ENCODE measurements at regions not wholly inside any gene's neighbourhood (a gene's known extent, or its start where the extent isn't known, plus 50 kb on each side); places are given as distances from the start of the nearest gene placed in this dataset.

DNA sequence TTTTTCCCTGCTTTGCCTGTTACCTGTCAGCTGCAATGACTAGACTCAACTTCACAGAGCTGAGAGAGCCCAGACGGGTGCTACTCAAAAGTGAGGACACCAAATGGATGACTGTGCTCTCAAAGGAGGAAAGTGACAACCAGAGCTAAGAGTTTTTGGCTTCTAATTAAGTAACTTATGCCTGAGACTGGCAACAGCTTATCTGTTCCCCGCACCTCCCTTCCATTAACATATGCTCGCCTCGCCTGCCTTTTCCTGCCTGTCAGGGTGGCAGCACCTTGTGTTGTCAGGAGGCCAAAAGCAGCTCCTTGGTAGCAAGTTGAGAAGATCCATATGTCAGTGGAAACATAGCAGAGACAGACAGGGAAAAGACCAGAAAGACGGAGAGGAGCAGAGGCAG, 573.9 kb upstream of the KIRREL3 start:
- Histone ChIP-seq H3K36me3 (no peaks in the 10 kb centered on the region), H3K27ac (no peak overlapping the region), H3K4me1 (no peaks in the 10 kb centered on the region), H3K27me3 (no peaks in the 10 kb centered on the region), H4K20me1 (no peaks in the 10 kb centered on the region), H3K9me3 (replicated peaks in 1 of 11) (no peaks in the 10 kb centered on the region), H3K9ac (no peak overlapping the region), H3K4me2 (no peak overlapping the region), H3K4me3 (no peak overlapping the region)
- TF ChIP-seq Cebpa-rat (IDR thresholded peaks at IDR 0.05) = no peak

DNA sequence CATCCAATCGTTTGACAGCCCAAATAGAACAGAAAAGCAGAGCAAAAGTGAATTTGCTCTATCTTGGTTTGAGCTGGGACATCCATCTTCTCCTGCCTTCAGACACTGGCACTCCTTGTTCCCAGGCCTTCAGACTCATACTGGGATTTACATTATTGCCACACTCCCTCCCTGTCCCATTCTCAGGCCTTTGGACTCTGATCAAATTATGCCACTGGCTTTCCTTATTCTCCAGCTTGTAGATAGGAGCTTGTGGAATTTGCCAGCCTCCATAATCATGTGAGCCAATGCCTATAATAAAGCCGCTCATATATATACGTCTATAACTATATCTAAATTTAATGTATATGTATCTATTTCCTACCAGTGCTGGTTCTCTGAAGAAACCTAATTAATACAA, 568.3 kb upstream of the KIRREL3 start:
- no peaks in the 10 kb centered on the region for H3K4me1 ChIP-seq
- no peaks in the 10 kb centered on the region for H3K9me3 ChIP-seq (replicated peaks in 1 of 11)
- H3K9ac ChIP-seq = no peak overlapping the region
- TF ChIP-seq Cebpa-rat (IDR thresholded peaks at IDR 0.05) = no peak
- H4K20me1 ChIP-seq = no peaks in the 10 kb centered on the region
- no peak overlapping the region for H3K4me2 ChIP-seq
- no peaks in the 10 kb centered on the region for H3K36me3 ChIP-seq
- H3K4me3 ChIP-seq = no peak overlapping the region
- H3K27me3 ChIP-seq = no peaks in the 10 kb centered on the region
- no peak overlapping the region for H3K27ac ChIP-seq

DNA sequence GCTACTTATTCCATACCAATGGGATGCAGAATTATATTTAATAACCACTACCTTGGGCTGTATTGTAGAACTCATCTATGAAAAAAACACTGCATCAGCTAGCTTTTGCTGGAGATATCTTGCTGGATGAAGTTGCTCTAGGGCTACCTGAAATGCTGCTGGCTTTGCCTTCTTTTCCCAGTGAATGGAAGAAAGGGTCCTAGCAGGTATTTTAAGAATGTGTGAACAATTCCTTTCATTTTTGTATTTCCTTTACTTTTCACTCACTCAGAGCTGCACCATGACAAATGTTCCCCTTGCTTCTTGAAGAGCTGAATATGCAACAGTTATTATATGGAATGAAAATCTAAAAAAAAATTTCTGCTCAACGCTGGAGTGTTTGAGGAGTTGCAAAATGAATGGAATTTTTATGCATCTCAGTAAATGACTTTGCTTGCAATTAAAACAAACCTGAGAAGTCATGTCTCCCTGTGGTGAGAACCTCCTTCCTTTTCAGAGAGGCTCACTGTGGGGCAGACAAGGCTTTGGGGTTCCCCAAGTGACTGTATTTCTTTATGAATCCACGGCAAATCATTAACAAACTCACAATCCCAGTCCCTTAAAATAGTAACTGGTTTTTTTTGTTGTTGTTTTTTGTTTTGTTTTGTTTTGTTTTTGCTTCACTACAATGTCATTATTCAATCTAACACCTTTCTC, 566.8 kb upstream of the KIRREL3 start:
- Histone ChIP-seq H3K9ac (no peak overlapping the region), H4K20me1 (no peaks in the 10 kb centered on the region), H3K27me3 (no peaks in the 10 kb centered on the region), H3K4me3 (no peak overlapping the region), H3K9me3 (replicated peaks in 1 of 11) (no peaks in the 10 kb centered on the region), H3K27ac (no peak overlapping the region), H3K36me3 (no peaks in the 10 kb centered on the region), H3K4me1 (no peaks in the 10 kb centered on the region), H3K4me2 (no peak overlapping the region)
- TF ChIP-seq Cebpa-rat (IDR thresholded peaks at IDR 0.05) = no peak

DNA sequence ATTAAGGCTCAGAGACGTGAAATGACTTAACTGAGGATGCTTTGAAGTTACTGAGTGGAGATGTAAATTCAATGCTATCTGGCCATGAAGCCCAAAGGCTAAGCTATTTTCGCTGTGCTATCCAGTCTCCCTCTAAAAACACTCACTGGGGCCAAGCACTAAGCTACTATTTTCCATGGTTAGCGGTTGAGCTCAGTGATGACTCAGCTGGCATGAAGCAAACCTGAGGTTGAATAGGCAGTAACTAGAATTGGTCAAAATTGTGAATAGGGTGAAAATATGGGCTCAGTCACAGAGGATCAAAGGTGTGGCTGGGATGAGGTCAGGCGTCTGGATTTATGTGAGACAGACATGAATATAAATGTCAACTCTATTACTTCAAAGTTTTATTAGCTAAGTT, 564.2 kb upstream of the KIRREL3 start:
- Histone ChIP-seq H3K27ac (no peak overlapping the region), H3K4me3 (no peak overlapping the region), H3K4me2 (no peak overlapping the region), H3K9ac (no peak overlapping the region), H3K4me1 (peaks cover 0 to 11% (median 8%) of the 10 kb centered on the region in 10 experiments; a peak in 10 of 20 replicates), H4K20me1 (no peaks in the 10 kb centered on the region), H3K36me3 (no peaks in the 10 kb centered on the region), H3K9me3 (replicated peaks in 1 of 11) (no peaks in the 10 kb centered on the region), H3K27me3 (no peaks in the 10 kb centered on the region)
- TF ChIP-seq Cebpa-rat (IDR thresholded peaks at IDR 0.05) = no peak

DNA sequence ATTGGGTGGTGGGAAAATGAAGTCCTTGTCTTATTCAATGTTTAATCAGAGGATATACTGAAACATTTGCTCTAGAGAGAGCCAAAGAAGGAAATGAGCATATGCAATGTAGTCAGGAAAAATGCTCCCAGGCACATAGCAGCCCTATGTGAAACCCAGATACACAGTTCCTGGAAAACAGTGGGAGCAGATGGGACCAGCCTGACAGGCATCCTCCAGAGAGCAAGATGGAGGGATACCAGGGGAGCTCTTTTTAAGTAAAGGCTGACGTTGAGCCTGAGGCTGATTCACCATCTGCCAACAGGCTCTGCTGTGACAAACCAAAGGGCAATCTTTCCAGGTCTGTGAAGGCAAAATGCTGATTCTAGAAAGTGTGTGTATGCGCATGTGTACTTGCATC, 559.4 kb upstream of the KIRREL3 start:
- no peaks in the 10 kb centered on the region for H3K27me3 ChIP-seq
- H3K9me3 ChIP-seq (replicated peaks in 1 of 11) = no peaks in the 10 kb centered on the region
- H3K4me1 ChIP-seq = peaks cover 0 to 11% (median 8%) of the 10 kb centered on the region in 10 experiments; a peak in 10 of 20 replicates
- no peaks in the 10 kb centered on the region for H4K20me1 ChIP-seq
- H3K4me2 ChIP-seq = peak overlapping the region in 5 of 11 experiments; percentile 39 to 61 (median 42); a peak in 7 of 22 replicates
- no peak overlapping the region for H3K27ac ChIP-seq
- no peak overlapping the region for H3K9ac ChIP-seq
- TF ChIP-seq Cebpa-rat (IDR thresholded peaks at IDR 0.05) = no peak
- H3K36me3 ChIP-seq = no peaks in the 10 kb centered on the region
- H3K4me3 ChIP-seq = no peak overlapping the region

DNA sequence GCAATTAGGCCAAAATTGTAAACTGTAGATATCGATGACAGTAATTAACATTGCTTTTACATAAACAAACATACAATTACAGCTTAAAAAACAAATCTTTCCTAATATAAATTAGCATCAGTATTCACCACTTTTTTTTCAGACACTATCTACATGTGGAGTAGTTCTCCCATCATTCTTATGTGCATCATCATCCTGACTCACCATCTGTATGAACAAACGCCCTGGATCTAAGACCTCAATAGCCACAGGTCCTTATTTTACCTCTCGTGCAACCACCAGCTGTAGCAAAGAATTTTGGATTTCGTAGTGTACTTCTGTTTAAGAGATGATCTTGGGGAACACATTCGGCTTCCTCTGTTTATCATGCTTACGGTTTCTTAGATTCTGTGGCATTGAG, 551.9 kb upstream of the KIRREL3 start:
- H3K9ac ChIP-seq = no peak overlapping the region
- H3K4me1 ChIP-seq = no peaks in the 10 kb centered on the region
- H3K4me3 ChIP-seq = no peak overlapping the region
- H3K36me3 ChIP-seq = no peaks in the 10 kb centered on the region
- TF ChIP-seq Cebpa-rat (IDR thresholded peaks at IDR 0.05) = no peak
- no peak overlapping the region for H3K4me2 ChIP-seq
- no peaks in the 10 kb centered on the region for H3K9me3 ChIP-seq (replicated peaks in 1 of 11)
- H3K27ac ChIP-seq = no peak overlapping the region
- H3K27me3 ChIP-seq = no peaks in the 10 kb centered on the region
- no peaks in the 10 kb centered on the region for H4K20me1 ChIP-seq

DNA sequence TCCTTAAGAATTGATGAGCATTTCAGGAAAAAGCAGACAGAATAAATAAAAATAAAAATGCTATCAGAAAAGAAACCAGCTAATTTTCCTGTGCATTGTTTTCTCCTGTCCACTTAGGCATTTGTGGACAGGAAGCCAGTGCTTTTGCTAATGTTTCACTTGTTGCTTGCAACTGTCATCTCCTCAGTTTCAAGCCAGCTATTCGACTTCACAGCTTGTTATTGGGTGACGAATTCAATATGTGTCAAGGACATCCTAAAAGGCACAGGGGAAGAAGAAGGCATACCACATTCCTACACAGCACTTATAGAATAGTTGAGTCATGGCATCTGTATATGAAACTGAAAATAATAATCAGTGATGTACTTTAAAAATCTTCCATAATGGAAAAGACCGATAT, 530.6 kb upstream of the KIRREL3 start:
- Histone ChIP-seq H3K27me3 (no peaks in the 10 kb centered on the region), H3K9me3 (replicated peaks in 1 of 11) (no peaks in the 10 kb centered on the region), H3K27ac (no peak overlapping the region), H3K36me3 (no peaks in the 10 kb centered on the region), H4K20me1 (no peaks in the 10 kb centered on the region), H3K4me1 (no peaks in the 10 kb centered on the region), H3K4me3 (no peak overlapping the region), H3K9ac (no peak overlapping the region), H3K4me2 (no peak overlapping the region)
- TF ChIP-seq Cebpa-rat (IDR thresholded peaks at IDR 0.05) = no peak

DNA sequence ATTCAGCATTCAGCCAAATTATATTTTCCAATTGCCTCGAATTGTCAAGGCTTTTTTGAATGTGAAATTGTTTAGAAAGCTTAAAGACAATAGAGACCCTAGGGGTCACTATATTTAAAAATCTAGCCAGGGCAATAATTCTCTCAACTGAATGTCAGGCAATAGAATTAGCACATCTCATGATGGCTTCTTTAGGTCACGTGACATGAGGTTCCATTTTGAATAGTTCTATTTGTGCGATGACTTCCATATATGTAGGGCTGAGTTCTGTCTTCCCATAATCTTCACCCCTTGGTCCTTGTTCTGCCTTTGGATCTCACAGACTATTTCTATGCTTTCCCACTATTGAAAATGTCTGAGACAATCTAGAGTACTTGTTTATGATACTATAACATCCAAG, 527.7 kb upstream of the KIRREL3 start:
- no peaks in the 10 kb centered on the region for H3K27me3 ChIP-seq
- H4K20me1 ChIP-seq = no peaks in the 10 kb centered on the region
- H3K9me3 ChIP-seq (replicated peaks in 1 of 11) = no peaks in the 10 kb centered on the region
- no peak overlapping the region for H3K4me2 ChIP-seq
- H3K9ac ChIP-seq = no peak overlapping the region
- no peaks in the 10 kb centered on the region for H3K4me1 ChIP-seq
- no peaks in the 10 kb centered on the region for H3K36me3 ChIP-seq
- H3K27ac ChIP-seq = no peak overlapping the region
- no peak overlapping the region for H3K4me3 ChIP-seq
- TF ChIP-seq Cebpa-rat (IDR thresholded peaks at IDR 0.05) = no peak

DNA sequence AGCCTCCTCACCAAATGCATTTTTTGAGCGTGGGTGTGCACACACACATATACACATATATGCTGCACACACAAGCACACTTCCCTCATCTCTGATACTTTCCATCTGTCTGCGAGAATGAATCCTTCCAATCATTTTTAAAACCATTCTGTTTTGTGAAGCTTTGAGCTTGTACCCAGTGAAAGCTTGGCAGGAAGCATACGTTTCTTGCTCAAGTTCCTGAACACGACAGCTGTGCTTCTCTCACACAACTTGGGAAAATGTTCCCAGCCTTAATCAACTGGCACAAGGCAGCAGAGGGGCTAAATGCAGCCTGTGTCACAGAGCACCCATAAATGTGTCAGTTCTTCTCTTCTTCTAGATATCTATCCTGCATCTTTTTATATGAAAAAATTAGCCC, 524.0 kb upstream of the KIRREL3 start:
- no peaks in the 10 kb centered on the region for H3K36me3 ChIP-seq
- H3K27ac ChIP-seq = no peak overlapping the region
- no peaks in the 10 kb centered on the region for H4K20me1 ChIP-seq
- H3K4me1 ChIP-seq = no peaks in the 10 kb centered on the region
- no peak overlapping the region for H3K4me3 ChIP-seq
- no peak overlapping the region for H3K9ac ChIP-seq
- H3K27me3 ChIP-seq = no peaks in the 10 kb centered on the region
- H3K4me2 ChIP-seq = peak overlapping the region in 1 of 11 experiments; percentile 16; a peak in 1 of 22 replicates
- TF ChIP-seq Cebpa-rat (IDR thresholded peaks at IDR 0.05) = no peak
- H3K9me3 ChIP-seq (replicated peaks in 1 of 11) = no peaks in the 10 kb centered on the region

DNA sequence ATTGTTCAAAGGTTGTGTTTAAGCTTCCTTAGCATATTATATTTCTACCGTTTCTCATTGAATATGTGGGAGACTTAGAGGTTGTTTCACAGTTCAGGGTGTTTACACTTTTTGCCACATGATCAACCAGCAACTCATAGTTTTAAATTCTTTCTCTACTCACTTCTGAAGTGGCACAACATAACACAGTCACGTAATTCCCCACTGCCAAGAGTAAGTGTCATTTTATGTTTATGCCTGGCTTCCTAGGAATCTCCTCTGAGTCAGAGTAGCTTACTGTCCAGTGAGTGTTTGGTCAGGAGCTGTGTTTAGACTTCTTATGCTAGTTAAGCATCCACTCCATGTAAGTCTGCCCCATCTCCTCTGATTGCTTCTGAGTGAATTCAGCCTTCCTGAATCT, 520.8 kb upstream of the KIRREL3 start:
- Histone ChIP-seq H3K36me3 (no peaks in the 10 kb centered on the region), H3K27me3 (no peaks in the 10 kb centered on the region), H4K20me1 (no peaks in the 10 kb centered on the region), H3K4me1 (no peaks in the 10 kb centered on the region), H3K9ac (no peak overlapping the region), H3K4me3 (no peak overlapping the region), H3K4me2 (no peak overlapping the region), H3K9me3 (replicated peaks in 1 of 11) (no peaks in the 10 kb centered on the region), H3K27ac (no peak overlapping the region)
- no peak for TF ChIP-seq Cebpa-rat (IDR thresholded peaks at IDR 0.05)
